HG02970 (cell line): ENCODE measurements at regions not wholly inside any gene's neighbourhood (a gene's known extent, or its start where the extent isn't known, plus 50 kb on each side); places are given as distances from the start of the nearest gene placed in this dataset.

ENCODE experiments used
- ATAC-seq: cut with Tn5 transposase; IDR thresholded peaks from one replicate; pipeline ENCODE4 v1.9.1; 2021; ENCODE audit warnings: mild to moderate bottlenecking, moderate library complexity, moderate number of reproducible peaks; ENCODE audit not compliant: unreplicated experiment, low FRiP score

DNA sequence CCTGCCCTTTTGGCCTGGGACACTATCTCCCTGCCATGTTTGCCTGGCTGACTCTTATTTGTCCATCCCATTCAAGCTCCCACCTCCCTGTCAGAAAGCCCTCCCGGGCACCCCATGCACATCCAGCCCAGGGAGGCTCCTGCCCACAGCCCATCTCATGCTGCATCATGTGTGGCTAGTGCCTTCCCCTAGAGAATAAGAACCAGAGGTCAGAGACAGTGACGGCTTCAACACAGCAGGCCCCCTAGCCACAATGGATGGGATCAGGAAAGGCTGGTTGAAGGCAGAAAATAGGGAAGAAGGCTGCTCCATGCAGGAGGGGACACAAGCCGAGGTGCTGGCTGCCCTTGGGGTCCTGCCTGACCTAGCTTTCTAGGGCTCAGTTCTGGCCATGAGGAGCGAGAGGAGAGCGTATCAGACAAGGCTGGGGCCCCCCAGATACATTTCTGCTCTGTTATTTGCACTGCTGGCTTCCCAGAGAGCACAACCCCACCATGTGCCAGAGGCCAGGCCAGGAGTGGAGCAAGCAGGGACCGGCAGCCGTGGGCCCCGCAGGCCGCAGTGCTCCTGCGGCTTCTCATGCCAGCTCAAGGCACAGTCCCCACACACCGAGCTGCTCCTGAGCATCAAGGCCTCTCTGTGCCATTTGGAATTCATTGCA lies 161.1 kb upstream of the ZMIZ1 start:
- ATAC-seq = no peak

DNA sequence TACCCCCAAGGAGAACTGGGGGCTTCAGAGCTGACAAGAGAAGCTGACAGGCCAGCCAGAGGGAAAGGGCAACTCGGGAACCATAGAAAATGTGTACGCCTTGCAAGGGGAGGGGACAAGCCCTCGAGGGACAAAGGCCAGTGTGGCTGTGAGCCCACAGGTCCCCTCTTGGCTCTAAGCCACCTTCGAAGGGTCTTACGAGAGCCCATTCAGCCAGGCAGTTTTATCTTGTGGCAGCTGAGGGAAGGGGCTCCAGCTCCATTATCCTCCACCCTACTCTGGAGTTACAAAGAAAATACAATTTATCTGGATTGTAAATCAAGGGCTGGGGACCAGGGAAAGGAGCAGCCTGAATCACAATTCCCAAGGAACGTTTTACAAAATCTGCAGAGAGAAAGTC lies 159.5 kb upstream of the ZMIZ1 start:
- no peak for ATAC-seq

DNA sequence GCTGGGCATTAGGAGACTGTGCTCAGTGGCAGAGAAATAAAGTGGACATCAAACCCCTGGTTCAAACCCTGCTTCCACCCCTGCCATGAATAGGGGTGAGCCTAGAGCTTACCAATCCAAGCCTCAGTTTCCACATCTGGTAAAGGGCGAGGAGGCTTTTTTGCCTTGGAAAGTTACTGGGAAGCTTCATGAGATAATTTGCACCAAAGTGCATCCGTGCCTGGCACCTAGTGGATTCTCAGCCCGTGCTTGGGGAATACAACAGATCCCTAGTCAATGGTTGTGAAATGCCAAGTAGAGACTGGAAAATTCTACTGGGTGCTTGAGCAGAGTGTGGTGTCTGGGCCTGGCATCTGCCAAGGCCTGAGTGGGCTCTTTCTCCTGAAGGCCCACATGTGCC lies 158.7 kb upstream of the ZMIZ1 start:
- ATAC-seq = no peak

DNA sequence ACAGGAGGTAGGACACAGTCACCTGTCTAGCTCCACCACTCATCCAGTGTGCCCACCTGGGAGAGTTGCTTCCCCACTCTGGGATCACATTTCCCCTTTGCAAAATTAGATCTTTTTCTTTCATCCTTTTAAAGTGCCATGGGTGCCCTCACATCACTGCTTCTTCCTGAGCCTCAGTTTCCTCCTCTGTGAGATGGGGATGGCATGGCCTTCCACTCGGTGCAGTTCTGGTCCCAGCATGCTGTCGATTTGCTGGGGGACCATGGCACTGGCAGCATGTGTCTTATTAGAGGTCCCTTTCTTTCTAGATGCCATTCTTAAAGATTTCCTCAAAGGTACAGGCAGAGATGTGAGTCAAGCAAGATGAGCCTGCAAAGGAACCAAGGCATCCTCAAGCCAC lies 158.3 kb upstream of the ZMIZ1 start:
- ATAC-seq = no peak

DNA sequence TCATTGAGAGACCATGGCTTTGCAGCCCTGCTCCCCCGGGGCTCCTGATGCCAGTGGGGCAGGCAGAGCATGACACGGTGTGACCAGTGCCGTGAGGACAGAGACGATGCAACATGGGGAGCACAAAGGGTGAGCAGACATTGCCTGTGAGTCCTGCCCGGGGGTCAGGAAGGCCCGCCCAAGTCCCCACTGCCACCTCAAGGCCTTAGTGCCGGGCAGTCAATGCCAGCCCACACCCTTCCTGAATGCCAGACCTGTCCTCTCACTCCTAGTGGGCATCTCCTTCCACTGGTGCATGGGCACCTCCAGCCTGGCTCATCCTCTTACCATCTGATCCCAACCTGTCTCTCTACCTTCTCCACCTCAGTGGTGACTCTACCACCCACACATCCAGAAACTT lies 157.9 kb upstream of the ZMIZ1 start:
- no peak for ATAC-seq

DNA sequence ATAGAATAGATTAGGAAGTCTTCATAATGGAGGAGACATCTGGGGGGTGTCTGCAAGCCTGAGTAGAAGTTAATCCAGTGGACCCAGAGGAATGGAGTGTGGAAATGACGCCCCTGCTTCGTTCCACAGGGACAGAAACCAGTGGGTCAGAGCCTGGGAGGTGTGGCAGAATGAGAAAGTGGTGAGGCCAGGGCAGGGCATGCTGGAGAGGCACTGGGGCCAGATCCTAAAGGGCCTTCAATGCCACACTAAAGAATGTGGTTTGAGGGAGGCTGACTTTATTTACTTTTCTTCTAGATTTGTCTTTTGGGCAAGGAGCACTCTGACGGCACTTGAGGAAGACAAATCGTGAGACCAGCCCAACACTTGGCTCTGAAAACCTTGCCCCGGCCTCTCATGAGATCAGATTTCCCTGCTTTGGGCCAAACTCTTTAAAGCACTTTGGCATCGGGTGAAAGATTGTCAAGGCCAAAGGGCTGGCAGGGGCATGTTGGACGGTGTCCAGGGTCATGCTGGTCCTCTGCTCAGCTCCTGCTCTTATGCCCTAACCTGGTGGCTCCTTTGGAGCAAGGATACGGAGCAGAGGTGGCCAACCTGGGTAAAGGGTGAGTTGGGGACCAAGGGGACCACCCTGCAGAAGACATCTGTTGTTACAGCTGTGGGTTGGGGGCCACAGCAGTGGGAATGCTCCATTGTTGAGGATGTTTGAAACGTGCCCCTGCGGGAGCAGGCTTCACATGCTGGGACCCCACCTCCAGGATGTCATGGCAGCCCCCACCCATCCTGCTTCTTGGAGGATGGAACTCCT lies 157.0 kb upstream of the ZMIZ1 start:
- no peak for ATAC-seq

DNA sequence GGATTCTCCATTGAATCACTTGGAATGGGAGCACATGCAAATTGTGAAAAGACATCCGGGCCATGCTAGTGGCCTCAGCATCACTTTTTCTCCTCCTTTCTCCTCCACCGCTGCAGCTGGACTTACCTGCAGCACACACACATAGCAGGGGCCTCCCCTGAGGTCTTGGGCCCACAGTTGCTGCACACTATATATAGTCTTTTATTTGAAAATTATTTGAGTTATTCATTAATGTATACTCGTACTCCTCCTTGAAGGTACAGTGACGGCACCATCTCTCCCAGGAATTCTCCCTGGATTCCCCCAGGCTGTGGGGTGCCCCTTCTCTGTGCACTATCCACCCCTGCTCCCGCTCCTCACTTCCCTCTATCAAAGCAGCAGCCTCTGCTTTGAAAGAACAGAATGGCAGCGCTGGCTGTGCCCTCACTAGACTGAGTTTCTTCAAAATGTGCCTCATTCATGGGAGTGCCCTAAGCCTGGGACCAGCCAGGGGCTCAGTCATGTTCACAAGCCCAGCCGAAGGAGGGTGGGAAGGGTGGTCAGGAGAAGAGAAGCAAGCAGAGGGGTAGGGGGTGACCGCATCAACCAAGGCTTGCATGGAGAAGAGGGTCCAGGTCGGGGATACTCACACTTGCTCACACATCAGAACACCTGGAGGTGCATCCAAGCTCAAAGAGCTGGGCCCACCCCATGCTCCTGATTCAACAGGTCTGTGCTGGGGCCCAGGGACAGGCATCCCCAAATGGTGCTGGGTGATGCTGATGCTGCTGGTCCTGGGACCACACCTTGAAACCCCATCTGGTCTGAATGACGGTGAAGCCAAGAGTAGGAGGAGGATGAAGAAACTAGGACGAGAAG lies 156.2 kb upstream of the ZMIZ1 start:
- ATAC-seq = no peak

DNA sequence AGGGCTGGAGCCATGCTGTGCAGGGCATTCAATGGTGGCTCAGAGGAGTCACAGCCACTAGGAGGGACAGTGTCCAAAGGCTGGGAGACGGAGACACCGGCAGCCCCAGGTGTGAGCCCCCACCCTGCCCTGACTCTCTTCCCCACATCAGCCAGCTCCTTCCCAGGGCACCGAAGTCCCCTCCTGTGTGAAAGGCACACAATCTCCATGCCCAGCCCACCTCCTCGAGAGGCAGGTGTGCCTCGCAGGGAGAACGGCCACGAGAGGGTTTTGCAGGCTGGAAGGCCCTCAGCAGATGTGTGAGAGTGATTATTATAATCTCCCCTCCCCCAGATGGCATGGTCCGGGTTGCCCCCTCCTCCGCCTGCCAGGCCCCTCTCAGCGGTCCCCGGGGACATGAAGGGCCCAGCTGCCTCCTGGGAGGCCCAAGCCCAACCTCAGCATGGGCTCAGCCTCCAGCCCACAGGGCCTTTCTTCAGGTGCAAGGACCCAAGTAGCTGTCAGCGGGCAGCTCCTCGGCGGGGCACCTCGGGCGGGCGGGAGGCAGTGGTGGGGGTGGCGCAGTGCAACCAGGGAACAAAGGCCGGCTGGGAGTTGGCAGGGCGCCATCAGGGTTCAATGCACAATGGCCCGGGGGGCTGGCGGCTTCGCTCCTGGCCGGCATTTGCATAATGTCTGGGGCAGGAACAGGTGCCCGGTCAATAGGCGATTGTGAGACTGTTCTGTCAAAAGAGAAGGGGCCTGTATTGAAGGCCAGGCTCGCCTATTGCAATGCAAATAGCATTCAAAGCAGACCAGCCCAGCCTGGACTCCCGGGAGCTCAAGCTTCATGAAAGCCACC lies 155.3 kb upstream of the ZMIZ1 start:
- no peak for ATAC-seq

DNA sequence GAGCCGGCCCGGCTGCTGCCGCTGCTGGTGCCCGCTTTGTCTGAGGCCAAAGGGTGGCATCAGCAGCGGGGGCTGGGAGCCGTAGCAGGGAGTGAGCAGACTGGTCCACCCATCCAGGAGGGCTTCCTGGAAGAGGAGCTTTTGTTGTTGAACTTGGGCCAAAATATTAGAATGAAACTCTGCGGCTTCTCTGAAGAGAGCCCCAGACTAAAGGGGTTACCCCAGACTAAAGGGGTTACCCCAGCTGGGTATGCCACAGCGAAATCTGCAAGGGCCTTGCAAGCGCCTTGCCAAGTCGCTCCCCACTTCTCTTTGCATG lies 154.7 kb upstream of the ZMIZ1 start:
- ATAC-seq = no peak

DNA sequence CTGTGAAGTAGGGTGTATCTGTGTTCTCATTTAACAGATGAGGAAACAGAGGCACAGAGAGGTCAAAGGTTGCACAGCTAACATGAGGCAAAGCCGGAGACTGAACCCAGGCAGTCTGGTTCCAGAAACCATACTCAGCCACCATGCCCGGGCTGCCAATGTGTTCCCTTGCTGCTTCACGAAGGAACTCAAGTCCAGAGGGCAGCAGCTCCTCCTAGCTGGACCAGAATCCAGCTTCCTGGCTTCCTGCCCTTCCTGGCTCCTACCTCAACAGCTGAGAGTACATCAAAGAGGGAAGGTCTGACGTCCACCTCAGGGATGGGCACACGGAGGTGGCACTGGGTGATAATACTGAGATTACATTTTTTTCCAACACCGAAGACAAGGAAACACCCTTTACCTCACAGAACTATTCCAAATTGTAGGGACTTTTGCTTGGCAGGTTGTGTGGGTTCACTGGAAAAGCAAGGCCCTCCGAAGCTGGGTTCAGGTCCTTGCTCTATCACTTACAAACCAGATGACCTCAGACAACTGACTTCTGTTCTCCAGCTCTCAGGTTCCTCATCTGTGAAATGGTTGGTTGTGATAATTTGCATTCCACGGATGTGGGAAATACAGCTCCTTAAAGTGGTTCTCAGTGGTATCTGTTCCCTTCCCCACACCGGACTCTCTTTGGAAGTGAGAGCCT lies 154.1 kb upstream of the ZMIZ1 start:
- ATAC-seq = no peak

DNA sequence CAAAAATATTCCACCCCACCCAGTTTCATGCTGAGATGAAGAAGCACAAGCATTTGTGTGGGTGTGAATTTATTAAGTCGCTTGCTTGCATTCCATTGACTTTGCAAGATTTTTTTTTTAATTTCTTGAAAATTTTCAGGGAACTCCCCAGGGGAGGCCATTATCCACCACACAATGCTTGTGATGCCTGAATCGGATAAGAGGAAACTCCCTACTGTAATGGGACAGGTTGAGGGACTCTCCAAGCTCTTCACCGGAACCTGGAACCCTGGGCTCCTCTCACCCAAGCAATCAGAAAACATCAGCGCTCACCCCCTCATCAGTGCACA lies 153.6 kb upstream of the ZMIZ1 start:
- ATAC-seq = no peak

DNA sequence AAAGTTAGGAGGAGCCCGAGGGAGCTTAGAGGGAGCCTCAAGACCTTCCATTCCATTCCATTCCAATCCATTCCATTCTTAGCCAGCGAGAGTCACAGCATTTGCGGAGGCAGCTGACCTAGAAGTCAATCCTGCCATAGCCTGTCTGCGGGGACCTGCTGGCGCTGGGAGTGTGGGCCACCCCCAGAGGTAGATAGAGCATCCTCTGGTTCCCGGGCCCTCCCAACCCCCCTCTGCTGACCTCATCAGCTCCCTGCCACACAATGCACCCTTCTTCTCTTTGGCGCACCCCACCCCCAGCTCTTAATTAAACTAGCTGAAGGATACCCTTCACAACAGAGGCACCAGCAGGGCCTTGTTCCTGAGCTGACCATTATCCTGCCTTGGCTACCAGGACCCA lies 152.5 kb upstream of the ZMIZ1 start:
- no peak for ATAC-seq

DNA sequence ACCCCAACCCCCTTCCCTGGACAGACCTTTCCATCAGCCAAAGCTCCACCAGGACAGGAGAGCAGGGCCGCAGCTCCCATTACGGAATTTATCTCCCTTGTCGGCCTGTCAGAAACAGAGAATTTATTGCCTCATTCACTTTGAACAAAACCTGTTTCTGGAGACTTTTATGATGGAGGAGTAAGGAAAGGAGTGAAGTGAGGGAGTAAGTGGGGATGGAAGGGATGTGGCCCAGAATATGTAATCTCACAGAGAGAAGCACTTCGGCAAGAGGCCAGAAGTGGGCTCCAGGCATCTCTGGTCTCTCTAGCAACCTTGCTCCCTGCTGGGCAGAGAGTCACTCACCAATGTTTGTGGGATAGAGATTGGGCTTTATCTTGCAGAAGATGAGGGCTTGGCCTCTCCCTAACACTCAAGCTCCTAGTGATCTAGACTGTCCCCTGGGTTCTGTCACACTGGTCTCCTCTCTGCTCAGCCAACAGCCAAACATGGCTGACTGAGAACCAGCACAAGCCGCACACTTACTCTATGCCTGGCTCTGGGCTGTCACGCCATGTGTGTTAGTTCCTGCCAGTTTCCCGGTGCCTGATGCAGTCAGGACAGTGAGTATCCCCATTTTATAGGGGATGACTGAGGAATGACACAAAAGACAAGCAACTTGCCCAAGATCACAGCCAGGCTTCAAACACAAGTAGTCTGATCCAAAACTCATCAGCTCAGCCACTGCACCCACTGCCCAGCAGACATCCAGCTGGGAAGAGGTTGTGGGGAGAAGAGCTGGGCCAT lies 149.4 kb upstream of the ZMIZ1 start:
- no peak for ATAC-seq

DNA sequence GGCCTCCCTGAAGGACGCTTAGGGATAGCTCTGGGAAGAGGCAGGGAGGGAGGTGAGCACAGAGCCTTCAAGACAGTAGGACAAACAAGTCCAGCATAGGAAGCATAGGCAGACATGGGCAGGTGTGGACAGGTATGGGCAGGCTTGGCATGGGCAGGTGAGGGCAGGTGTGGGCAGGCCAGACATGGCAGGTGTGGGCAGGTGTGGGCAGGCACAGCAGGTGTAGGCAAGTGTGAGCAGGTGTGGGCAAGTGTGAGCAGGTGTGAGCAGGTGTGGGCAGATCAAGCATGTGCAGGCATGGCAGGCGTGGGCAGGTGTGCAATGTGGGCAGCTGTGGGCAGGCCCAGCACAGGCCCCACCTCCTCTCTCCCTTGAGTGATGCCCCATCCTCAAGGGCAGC lies 148.8 kb upstream of the ZMIZ1 start:
- no peak for ATAC-seq

DNA sequence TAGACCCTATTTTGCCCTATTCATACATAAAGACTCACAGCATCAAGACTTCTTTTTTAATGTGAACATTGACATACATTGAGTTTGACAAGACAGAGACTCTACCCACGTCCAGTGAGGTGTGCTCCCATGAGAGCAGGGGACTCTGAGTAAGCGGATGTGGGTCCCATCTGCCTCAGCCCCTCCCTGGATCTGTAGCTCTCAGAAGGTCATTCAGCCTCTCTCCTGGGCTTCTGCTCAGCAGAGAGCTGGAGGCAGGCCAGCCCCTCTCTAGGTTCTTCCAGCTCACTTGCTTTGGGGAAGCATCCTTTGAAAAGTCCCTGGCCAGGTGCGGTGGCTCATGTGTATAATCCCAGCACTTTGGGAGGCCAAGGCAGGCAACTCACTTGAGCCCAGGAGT lies 146.9 kb upstream of the ZMIZ1 start:
- ATAC-seq = no peak

DNA sequence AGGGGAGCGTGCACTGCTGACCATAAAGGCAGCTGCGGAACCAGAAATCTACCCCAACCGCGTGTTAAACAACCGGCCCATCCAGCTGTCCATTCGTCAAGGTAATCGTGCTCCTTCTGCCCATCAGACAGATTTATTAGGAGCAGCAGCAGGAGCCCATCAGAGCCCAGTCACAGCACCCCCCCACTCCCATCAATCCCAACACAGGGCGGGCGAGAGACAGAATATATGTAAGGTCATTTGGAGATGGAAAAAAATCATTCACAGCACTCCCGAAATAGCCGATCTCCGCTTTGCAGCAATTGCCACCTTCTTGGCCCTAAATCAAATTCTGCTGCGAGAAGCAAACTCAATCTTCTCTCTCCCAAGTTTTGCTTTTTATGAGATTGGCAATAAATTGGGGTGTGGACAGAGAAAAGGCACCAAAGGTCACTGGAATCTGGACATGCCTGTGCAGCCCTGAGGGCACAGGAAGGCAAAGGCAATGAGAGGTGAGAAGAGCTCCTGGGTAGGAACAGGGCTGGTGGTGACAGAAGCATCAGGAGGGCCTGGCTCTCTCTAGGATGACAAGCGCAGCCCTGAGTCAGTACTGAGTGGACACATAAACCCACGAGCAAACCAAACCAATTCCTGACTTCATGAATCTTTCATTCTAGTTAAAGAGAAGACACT lies 145.0 kb upstream of the ZMIZ1 start:
- no peak for ATAC-seq

DNA sequence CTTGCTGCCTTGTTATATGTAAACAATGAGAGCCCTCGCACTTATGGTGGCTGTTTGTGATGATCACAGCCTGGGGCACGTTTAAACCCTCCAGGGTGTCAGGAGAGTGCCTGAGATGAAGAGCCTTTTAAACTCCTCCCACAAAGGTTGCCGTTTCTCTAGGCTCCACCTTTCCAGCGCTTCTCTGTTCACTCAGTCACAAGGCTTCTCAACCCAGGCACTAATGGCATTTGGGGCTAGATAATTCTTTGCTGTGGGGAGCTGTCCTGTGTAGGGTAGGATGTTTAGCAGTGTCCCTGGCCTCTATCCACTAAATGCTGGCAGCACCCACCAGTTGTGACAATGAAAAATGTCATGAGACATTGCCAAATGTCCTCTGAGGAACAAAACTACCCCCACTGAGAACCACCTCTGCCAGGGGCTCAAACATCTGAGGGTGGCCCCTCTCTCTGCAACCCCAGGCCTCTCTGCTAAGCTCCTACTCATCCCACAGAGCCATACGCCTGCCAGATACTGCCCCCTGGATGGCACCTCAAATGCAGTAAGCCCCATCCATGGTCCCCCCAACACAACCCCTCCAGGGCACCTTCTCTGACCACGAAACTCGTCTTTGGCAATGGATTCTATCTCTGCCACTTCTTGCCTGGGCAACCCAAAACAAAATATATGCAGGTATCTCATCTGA lies 144.3 kb upstream of the ZMIZ1 start:
- no peak for ATAC-seq

DNA sequence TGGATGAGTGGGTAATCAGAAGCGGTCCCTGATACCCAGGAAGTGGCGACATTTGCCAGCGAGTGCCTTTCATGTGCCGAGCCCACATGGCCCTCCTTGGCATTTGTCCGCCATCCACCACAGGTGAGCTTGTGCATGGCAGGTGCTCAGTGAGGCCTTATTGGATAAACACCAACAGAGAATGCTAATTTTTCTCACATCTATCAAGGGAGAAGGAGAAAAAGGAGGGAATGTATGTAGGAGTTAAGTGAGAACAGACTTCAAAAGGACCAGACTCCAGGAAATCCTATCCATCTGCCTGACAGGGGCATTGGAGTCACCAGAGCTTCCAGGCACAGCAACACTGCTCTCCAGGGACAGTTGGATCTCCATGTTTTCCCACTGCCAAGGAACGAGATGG lies 143.5 kb upstream of the ZMIZ1 start:
- no peak for ATAC-seq
